ENCODE measurements at regions not wholly inside any gene's neighbourhood (a gene's known extent, or its start where the extent isn't known, plus 50 kb on each side); places are given as distances from the start of the nearest gene placed in this dataset.

DNA sequence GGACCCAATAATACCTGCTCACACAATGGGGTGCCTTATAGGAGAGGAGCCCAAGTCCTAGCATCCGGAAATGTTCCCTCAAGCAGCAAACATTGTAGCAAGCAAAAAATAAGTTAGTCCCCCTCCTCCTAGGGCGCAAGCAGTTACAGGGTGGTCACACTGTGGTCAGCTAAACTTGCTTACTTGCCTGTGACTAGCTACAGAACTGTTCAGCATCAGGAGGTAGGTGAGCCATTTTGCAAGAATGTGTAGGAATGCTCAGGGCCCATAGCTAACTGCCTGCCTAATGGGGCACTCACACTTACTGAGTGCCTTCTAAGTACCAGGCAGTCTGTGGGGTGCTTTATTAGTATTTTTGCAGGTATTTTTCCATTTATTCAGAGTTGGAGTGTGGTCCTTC, 154.6 kb upstream of the GRIN2B start:
- TF ChIP-seq CTCF (IDR thresholded peaks at IDR 0.05; ENCODE audit: control extremely low read depth, extremely low read depth, low read depth, missing control alignments), result no peak
- ChIA-PET CTCF (interaction anchor here (1.1 to 1.9 kb wide), 5 partner anchors 11 to 49 kb away, joined by 3 to 7 read pairs (median 4); no protein-coding TSS in a partner anchor), POLR2A (no interaction called here)
- DNase-seq (ENCODE audit: extremely low spot score), result no peak

- no peak for DNase-seq (ENCODE audit: extremely low spot score)
- ChIA-PET CTCF (interaction anchor here (1.7 kb wide), 1 partner anchor 29 kb away, joined by 7 read pairs; no protein-coding TSS in a partner anchor), POLR2A (no interaction called here)
- TF ChIP-seq CTCF (IDR thresholded peaks at IDR 0.05; ENCODE audit: control extremely low read depth, extremely low read depth, low read depth, missing control alignments), result no peak
These were observed 157.1 kb upstream of the GRIN2B start for GRCh38 chr12:14138495-14138894.

GRCh38 chr12:14148489-14149270, 167.3 kb upstream of the GRIN2B start:
- POLR2A ChIA-PET, result no interaction called here
- CTCF ChIA-PET, result interaction anchor here (1.4 to 5.1 kb wide), 3 partner anchors 13 to 285 kb away, joined by 3 to 28 read pairs (median 4); no protein-coding TSS in a partner anchor
- DNase-seq (ENCODE audit: extremely low spot score), result no peak
- no peak for TF ChIP-seq CTCF (IDR thresholded peaks at IDR 0.05; ENCODE audit: control extremely low read depth, extremely low read depth, low read depth, missing control alignments)

DNA sequence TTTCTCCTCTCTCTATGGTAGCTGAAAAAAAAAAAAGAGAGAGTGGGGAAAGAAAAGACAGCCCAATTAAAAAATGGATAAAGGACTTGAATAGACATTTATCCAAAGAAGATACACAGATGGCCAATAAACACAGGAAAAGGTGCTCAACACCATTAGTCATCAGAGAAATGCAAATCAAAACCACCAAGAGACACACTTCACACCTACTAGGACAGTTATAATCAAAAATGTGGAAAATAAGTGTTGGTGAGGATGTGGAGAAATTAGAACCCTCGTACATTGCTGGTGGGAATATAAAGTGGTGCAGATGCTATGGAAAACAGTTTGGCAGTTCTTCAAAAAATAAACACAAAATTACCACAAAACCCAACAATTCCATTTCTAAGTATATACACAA, 172.4 kb upstream of the GRIN2B start:
- ChIA-PET CTCF (interaction anchor here (4.8 kb wide), 1 partner anchor 12 kb away, joined by 19 read pairs; no protein-coding TSS in a partner anchor), POLR2A (no interaction called here)
- no peak for DNase-seq (ENCODE audit: extremely low spot score)

GRCh38 chr12:14156606-14157005, 175.2 kb upstream of the GRIN2B start:
- ChIA-PET CTCF (interaction anchor here (3.7 kb wide), 1 partner anchor 10 kb away, joined by 38 read pairs; no protein-coding TSS in a partner anchor), POLR2A (interaction anchor here (0.5 kb wide), 1 partner anchor 27 kb away, joined by 5 read pairs; no protein-coding TSS in a partner anchor)
- TF ChIP-seq CTCF (IDR thresholded peaks at IDR 0.05; ENCODE audit: control extremely low read depth, extremely low read depth, low read depth, missing control alignments), result no peak

More for the DNA sequence above, 172.4 kb upstream of the GRIN2B start:
- no peak for TF ChIP-seq CTCF (IDR thresholded peaks at IDR 0.05; ENCODE audit: control extremely low read depth, extremely low read depth, low read depth, missing control alignments)

GRCh38 chr12:14157088-14157747, 175.8 kb upstream of the GRIN2B start:
- DNase-seq (ENCODE audit: extremely low spot score), result peak; percentile 79
- POLR2A ChIA-PET, result interaction anchor here (0.5 to 0.6 kb wide), 2 partner anchors 26 to 206 kb away, joined by 5 to 7 read pairs; no protein-coding TSS in a partner anchor
- TF ChIP-seq CTCF (IDR thresholded peaks at IDR 0.05; ENCODE audit: control extremely low read depth, extremely low read depth, low read depth, missing control alignments), result no peak
- CTCF ChIA-PET, result interaction anchor here (2.0 to 3.7 kb wide), 2 partner anchors 10 to 29 kb away, joined by 9 to 38 read pairs; no protein-coding TSS in a partner anchor

More at GRCh38 chr12:14156606-14157005, 175.2 kb upstream of the GRIN2B start:
- DNase-seq (ENCODE audit: extremely low spot score), result no peak

All from GM10248 (cell line).